ENCODE measurements at regions not wholly inside any gene's neighbourhood (a gene's known extent, or its start where the extent isn't known, plus 50 kb on each side); places are given as distances from the start of the nearest gene placed in this dataset.

- TF ChIP-seq XRCC3 (IDR thresholded peaks at IDR 0.05) (no peak), SNIP1 (IDR thresholded peaks at IDR 0.05; ENCODE audit: low read depth) (no peak), FOXA1 (IDR thresholded peaks at IDR 0.05; ENCODE audit: borderline replicate concordance) (no peak), ZNF518B (CRISPR knock-in tag; IDR thresholded peaks at IDR 0.05) (no peak)
Measured at GRCh38 chr4:129420637-129421036, 324.7 kb downstream of the C4orf33 start (continued).

GRCh38 chr4:129422277-129422676 is 326.3 kb downstream of the C4orf33 start:
- H3K27me3 ChIP-seq (ENCODE audit: control insufficient read depth in 2 of 2, insufficient read depth in 2 of 2, low read length in 2 of 2), result no peaks in the 10 kb centered on the region
- H3K79me2 ChIP-seq (ENCODE audit: control insufficient read depth, insufficient read depth, low read length), result no peaks in the 10 kb centered on the region
- no peak overlapping the region for H3K9ac ChIP-seq (ENCODE audit: insufficient read depth in 1 of 2, low read depth in 2 of 2, low read length in 2 of 2)
- ATAC-seq, result no peak
- H2AFZ ChIP-seq (ENCODE audit: low read depth, low read length), result no peak overlapping the region
- H3K9me1 ChIP-seq (ENCODE audit: control insufficient read depth, insufficient read depth, low read length), result no peaks in the 10 kb centered on the region
- H3K36me3 ChIP-seq (ENCODE audit: control insufficient read depth, insufficient read depth, low read length), result no peaks in the 10 kb centered on the region
- no peak overlapping the region for H3K4me3 ChIP-seq
- ChIA-PET POLR2A (no interaction called here), CTCF (ENCODE audit: low intra/inter-chr PET ratio) (no interaction called here)
- DNase-seq (ENCODE audit: extremely low read depth in 1 of 4, low spot score in 3 of 4), result no peak
- intact Hi-C loops (cut with micrococcal nuclease) (no loop called here), in situ Hi-C loops (cut with MboI) (no loop called here)
- no peaks in the 10 kb centered on the region for H3K4me1 ChIP-seq (replicated peaks in 1 of 2; ENCODE audit: control insufficient read depth in 2 of 2, insufficient read depth in 2 of 2, low read length in 2 of 2)
- no peaks in the 10 kb centered on the region for H3K9me3 ChIP-seq (replicated peaks; ENCODE audit: control insufficient read depth, insufficient read depth, low read depth, low read length)
- no peak overlapping the region for H3K4me2 ChIP-seq (ENCODE audit: insufficient read depth, low read length)
- no TSS peak for BruUV-seq (replicated peaks)
- H4K20me1 ChIP-seq (replicated peaks; ENCODE audit: control insufficient read depth, insufficient read depth, low read length), result no peaks in the 10 kb centered on the region
- 0 out of 2 replicates have a peak, but pooled peaks have one; percentile 17 for TF ChIP-seq MAFF (IDR thresholded peaks at IDR 0.05; ENCODE audit: low read length)
- peak; percentile 16; the same call in 1 of the 2 replicates for TF ChIP-seq ZNF316 (IDR thresholded peaks at IDR 0.05)
- no peak for TF ChIP-seq RB1 (IDR thresholded peaks at IDR 0.05; ENCODE audit: low read depth)
- no peak overlapping the region for H3K27ac ChIP-seq (ENCODE audit: extremely low read depth, low read depth, low read length)
- no peak for FAIRE-seq
